ENCODE measurements at regions not wholly inside any gene's neighbourhood (a gene's known extent, or its start where the extent isn't known, plus 50 kb on each side); places are given as distances from the start of the nearest gene placed in this dataset.

- TF ChIP-seq CTCF (IDR thresholded peaks at IDR 0.05; ENCODE audit: insufficient read depth, low read depth, low read length) = no peak
- no peak for TF ChIP-seq EZH2 (IDR thresholded peaks at IDR 0.05; ENCODE audit: insufficient read depth, low read length)
These were observed 106.9 kb upstream of the NDP start for GRCh38 chrX:44080083-44080482.

Data from astrocyte (in vitro differentiated cells and primary cell).